GM20000 (cell line): ENCODE measurements at regions not wholly inside any gene's neighbourhood (a gene's known extent, or its start where the extent isn't known, plus 50 kb on each side); places are given as distances from the start of the nearest gene placed in this dataset.
"Not testable (repeated sequence)": the region's sequence is repeated elsewhere in the genome, so short reads cannot be mapped to it uniquely, and the experiment has no call there.

Experiments used
- DNase-seq: peaks from one replicate; pipeline ENCODE4 v3.0.0; 2012; ENCODE audit warnings: low spot score
- TF ChIP-seq, protein P1 (sequence below): IDR thresholded peaks from 2 replicates; pipeline ENCODE4 v1.5.1; 2012; ENCODE audit warnings: mild to moderate bottlenecking, control low read depth; ENCODE audit errors: extremely low read depth, missing control alignments

DNA sequence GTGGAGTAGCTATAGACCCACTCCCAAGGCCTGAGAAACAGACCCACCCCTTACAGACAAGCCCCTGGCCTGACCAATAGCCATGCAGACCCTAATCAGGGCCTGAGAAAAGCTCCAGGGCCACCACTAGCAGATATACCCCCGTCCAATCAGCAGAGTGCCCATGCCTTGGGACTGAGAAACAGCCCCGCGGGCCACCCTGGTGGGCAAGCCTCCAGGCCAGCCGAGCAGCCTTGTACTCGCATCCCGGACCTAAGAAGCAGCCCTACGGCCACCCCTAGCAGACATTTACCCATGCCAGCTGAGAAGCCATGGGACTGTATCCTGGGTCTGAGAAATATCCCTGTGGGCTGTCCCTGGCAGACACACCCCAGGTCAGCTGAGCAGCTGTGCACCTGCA, 436.5 kb downstream of the SMARCA1 start:
- no peak for DNase-seq
- TF ChIP-seq, protein P1, sequence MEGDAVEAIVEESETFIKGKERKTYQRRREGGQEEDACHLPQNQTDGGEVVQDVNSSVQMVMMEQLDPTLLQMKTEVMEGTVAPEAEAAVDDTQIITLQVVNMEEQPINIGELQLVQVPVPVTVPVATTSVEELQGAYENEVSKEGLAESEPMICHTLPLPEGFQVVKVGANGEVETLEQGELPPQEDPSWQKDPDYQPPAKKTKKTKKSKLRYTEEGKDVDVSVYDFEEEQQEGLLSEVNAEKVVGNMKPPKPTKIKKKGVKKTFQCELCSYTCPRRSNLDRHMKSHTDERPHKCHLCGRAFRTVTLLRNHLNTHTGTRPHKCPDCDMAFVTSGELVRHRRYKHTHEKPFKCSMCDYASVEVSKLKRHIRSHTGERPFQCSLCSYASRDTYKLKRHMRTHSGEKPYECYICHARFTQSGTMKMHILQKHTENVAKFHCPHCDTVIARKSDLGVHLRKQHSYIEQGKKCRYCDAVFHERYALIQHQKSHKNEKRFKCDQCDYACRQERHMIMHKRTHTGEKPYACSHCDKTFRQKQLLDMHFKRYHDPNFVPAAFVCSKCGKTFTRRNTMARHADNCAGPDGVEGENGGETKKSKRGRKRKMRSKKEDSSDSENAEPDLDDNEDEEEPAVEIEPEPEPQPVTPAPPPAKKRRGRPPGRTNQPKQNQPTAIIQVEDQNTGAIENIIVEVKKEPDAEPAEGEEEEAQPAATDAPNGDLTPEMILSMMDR, result no peak

DNA sequence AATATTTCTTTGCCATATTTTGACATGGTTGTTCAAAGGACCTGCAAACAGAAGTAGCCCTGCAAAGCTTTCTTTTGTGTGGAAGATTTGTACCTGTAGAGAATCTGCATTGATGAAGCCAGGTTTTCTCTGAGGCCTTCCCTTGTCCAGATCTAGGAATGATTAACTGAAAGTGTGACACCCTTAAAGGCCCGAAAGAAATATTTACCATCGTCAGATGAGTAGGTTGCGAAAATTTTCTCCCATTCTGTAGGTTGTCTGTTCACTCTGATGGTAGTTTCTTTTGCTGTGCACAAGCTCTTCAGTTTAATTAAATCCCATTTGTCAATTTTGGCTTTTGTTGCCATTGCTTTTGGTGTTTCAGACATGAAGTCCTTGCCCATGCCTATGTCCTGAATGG, 439.0 kb downstream of the SMARCA1 start:
- not testable (repeated sequence) for DNase-seq

DNA sequence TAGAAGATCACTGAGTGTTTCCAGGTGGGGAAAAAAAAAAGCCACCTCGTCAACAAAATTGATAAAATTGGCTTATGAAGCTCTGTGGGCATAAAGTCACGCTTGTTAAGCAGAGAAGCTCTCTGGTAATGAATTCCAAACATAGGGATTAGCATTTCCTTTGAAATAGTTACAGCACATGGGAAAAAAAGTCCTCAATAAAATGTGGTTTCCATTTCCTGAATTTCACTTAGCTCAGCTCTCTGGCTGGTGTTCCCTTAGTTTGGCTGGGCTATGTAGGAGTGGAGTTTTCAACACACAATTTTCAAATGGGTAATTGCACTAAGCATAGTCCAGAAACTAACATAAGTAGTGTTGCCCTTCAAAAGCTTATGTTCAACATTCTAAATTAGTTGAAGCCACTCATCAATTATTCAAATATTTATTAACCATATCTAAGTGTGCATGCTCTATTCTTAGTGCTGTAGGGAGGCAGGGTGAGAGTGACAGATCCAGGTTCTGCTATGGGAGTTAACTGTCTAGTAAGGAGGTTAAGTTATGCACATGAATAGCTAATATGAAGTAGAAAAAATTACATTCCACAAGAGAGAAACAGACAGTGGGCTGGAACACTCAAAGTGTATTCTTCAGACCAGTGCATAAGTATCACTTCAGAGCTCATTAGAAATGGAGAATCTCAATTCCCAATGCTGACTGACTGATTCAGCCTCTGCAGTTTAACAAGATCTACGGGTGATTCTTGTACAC, 445.7 kb downstream of the SMARCA1 start:
- no peak for DNase-seq
- TF ChIP-seq, protein P1, result no peak

DNA sequence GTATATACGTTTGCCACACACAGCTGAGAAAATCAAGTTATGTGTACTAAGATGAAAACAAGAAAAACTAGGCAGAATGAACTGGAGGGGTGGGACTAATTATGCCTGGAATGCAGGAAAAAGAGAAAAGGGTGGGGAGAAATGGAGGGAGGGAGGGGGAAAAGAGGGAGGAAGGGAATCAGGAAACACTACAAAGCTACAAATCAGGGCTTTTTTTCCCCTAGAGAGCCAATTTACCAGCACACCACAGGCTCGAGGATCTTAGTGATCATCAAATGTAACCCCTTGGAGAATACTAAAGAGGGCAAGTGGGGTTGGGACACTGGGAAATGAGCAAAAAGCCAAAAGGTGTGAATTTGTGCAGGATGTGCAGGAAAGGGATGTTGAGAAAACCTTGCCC, 451.9 kb downstream of the SMARCA1 start:
- TF ChIP-seq, protein P1, result no peak
- DNase-seq, result no peak

DNA sequence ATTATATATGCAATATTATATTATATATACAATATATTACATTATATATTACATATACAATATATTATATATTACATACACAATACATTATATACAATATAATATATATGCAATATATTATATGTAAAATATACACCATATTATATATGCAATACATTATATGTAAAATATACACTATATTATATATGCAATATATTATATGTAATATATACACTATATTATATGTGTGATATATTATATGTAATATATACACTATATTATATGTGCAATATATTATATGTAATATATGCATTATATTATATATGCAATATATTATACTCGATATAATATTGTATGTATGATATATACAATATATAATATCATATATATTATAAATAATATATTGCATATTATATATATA, 457.4 kb downstream of the SMARCA1 start:
- TF ChIP-seq, protein P1, result no peak
- DNase-seq, result no peak

DNA sequence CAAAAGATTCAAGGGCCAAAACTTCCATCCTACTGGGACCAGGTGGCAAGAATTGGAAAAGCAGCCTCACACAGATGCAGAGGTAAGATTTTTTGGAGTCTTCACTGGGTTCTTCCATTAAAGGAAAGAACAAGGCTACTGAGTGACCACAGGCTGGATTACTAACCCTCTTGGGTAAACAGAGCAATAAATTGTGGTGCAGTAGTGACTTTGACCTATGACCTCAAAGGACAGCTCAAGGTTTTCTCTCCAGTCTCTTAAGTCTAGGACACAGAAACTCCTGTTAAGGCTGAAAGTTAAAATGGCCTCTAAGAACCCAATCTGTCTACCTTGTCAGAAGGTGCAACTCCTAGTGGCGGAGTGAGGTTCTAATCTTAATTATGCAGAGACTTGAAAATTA, 464.9 kb downstream of the SMARCA1 start:
- DNase-seq, result no peak
- TF ChIP-seq, protein P1, result no peak

DNA sequence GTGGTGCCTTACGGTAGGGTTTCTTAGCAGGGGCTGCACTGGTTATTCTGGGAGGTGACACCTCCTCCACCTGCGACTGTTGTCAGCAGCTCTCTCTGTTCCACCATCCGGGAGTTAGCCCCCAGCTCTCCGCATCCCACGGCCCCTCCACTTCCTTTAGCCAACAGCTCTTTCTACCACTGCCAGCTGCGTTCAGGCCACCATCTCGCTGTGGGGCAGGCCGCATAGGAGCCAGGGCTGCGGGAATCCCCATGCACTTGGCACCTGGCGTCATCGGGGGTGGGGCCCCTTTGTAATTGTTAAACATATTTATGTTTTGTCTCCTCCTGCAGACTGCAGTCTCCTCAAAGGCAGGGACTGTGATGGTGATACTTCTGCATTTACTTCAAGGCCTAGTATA, 480.2 kb downstream of the SMARCA1 start:
- TF ChIP-seq, protein P1, result no peak
- no peak for DNase-seq

DNA sequence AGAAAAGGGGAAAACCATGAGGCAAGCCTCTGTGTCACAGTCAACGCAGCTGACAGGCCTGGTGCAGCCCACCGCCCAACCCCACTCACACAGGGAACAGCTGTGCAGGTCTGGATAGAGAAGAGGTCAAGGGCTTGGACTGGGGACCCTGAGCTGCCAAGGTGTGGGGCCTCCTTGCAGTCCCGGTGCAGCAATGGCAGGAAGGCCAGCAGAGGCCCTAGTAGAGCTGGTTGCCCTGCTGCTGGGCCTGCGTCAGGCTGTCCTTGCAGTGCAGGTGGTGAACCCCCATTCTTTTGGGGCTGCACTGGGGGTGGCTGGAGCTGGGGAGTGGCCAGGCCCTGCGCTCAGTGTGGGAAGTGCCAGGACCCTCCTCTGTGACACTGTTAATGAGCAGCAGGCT, 482.0 kb downstream of the SMARCA1 start:
- DNase-seq, result no peak
- TF ChIP-seq, protein P1, result no peak
